Myocyte (in vitro differentiated cells): ENCODE measurements at regions not wholly inside any gene's neighbourhood (a gene's known extent, or its start where the extent isn't known, plus 50 kb on each side); places are given as distances from the start of the nearest gene placed in this dataset.

Experiments
- DNase-seq: peaks from one replicate; pipeline ENCODE4 v3.0.0-alpha.2; 2012; ENCODE audit warnings: low read depth

DNA sequence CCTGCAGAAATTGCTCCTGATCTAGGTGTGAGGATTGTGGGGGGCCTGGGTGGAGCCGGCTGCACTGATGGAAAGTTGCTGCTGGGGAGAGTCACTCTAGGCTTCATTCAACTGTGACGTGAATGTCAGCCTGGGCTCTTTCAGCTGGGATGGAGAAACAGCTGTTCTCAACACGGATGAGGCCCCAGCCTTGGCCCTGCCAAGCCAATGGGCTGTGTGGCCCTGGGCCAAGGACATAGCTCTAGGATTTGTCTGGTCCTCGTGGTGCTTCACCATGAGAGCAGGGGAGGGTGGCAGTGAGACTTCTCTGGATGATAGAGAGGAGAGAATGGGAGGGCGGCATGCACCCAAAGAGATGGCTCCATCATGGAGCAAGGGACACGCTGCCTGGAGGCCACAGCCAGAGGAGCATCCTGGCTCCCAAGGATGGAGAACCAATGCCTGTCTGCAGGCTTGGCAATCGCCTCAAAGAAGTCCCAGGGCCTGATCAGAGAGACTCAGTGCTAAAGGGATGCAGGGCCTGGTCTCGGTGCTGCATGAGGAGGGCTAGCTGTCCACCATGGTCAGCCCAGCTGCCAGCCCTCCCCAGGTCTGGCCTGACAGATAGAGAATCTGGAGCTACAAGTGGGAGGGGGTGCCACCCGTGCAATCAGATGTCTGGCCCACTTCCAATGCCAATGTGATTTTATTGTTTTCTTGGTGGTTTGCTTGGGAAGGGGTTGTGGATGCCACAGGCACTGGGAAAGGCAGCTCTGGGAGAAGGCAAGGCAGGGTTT, 141.0 kb downstream of the GADD45G start:
- DNase-seq: no peak

DNA sequence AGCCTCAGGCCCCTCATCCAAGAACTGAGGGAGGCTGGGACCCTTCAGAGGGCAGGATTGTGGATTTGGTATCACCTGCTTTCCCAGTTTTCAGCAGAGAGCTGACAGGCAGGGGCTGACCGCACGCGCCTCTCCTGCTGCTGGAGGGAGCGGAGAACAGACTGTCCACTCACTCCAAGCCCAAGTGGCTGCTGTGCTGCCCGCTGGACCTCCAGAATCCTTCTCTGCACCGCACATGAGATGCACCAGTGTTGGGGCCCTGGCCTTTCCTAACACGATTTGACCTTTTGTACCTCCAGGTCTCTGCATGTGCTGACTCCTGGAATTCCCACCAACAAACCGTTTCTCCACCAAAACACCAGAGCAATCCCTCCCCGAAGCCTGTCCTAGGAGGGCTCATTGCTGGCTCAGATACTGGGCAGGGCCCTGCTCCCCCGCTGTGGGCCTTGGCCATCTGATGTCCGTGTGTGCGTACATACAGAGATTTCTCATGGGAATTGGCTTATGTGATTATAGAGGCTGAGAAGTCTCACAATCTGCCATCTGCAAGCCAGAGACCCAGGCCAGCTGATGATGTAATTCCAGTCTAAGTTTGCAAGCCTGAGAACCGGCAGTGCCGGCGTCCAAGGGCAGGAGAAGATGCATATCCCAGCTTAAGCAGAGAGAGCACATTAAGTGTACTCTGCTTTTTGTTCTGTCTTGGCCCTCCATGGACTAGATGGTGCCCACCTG, 141.7 kb downstream of the GADD45G start:
- DNase-seq: no peak

DNA sequence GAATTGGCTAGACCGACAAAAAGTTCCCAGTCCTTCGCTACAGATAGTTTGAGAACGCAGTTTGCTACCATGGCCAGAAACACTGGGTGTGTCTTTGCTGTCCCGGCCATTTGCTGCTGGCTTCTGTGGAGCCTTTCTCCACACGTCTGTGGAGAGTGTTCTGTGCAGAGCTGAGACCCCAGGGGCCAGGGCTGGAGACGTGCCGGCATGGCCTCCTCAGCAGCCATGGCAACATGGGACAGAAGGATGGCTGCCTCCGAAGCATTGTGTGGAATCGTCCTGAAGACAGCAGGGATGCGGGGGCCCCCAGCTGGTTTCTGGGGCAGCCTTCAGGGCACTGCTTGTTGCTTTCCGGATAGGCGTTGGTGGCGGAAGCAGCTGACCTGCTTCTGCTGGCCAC, 142.8 kb downstream of the GADD45G start:
- no peak for DNase-seq

DNA sequence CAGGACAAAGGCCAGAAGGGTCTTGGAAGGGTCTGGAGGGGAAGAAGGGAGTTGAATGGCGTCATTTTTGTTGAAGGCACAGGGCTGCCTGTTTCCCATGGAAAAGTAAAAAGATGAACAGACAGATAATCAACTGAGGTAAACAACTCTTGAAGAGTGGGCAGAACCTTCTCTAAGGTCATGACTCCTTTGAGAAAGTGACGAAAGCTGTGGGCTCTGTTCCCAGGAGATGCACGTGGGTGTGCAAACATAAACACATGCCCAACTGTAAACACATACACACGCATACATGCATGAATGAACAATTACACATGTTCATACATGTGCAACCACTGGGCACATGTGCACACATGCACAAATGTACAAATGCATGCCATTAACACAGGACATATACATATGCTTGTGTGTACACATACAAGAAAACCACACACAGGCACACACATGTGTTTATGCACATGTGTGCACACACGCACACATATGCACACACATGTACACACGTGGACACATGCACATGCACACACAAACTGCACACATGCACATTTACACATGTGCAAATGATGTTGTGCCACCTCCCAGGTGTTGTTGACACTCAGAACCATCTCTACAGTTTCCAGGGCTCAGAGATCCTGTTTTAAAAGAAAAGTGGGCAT, 143.3 kb downstream of the GADD45G start:
- no peak for DNase-seq

DNA sequence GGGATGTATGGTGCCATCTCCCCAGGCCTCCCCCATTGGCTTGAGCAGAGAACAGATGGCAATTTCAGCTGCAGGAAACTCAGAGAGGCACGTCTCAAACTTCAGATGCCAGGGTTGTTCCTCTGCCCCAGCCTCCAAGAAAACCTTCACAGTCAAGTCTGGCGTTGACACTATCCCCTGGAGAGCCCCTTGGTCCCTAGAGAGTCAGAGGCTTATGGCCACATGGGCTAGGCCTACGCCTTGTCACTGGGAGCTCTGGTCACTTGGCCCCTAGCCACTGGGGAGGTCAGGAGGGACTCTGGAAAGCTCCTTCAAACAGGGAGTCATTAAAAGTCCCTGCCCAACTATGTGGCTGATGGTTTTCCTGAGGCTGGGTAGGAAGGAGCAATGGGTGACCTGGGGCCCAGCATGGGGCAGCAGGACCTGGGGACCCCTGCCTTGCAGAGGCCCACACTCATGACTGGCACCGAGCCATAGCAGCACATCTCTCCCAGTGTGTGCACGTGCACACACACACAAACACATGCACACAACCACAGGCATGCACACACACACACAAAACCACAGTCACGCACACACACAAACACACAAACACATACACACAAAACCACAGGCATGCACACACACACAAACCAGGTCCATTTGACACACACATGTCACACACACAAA, 144.2 kb downstream of the GADD45G start:
- no peak for DNase-seq

DNA sequence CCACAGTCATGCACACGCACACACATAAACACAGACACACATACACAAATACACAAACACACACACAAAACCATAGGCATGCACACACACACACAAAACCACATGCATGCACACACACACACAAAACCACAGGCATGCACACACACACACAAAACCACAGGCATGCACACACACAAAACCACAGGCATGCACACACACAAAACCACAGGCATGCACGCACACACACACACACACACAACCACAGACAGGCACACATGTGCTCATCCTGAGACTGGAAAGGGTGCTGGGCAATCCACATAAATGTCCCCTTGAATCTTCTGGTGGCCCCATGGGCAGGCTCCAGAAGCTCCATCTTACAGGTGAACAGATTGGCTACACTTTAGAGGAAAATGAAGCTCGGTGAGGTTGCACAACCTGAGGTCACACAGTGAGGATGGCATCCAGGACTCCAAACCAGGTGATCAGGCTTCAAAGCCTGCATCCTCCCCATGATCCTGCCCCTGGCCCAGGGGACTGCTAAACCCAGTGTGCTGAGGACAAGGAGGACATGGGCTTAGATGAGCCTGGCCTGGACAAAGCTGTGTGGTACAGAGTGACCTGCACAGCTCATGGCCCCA, 144.8 kb downstream of the GADD45G start:
- no peak for DNase-seq

DNA sequence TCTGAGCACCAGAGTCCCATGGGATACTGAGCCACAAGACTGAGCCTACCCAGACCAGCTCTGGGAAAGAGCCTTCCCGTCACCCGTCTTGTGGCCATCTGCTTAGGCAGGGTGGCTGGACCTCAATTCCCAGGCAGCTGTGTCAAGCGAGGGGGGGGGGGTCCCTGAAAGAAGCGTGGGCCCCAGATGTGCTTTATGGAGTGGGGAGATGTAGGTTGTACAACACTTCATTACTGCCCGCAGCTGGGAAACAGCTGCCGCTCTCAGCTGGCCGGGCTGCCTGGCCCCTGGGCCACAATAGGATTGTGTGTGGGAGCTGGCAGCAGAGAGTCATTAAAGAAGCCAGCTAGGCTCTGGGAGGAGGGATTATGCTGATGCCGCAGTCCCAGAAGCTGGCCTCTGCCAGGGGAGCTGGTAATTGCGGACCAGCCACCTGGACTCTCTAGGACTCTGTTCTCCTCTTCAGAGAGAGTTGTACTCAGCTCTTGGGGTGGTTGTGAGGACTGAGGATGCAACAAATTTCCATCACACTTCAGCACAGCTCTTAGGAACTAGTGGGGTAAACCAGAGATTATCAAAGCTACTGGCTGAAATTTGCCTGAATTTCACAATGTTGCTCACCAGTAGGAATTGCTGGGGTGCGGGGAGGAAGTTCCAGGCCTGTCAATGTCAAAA, 145.4 kb downstream of the GADD45G start:
- DNase-seq: peak; percentile 7

DNA sequence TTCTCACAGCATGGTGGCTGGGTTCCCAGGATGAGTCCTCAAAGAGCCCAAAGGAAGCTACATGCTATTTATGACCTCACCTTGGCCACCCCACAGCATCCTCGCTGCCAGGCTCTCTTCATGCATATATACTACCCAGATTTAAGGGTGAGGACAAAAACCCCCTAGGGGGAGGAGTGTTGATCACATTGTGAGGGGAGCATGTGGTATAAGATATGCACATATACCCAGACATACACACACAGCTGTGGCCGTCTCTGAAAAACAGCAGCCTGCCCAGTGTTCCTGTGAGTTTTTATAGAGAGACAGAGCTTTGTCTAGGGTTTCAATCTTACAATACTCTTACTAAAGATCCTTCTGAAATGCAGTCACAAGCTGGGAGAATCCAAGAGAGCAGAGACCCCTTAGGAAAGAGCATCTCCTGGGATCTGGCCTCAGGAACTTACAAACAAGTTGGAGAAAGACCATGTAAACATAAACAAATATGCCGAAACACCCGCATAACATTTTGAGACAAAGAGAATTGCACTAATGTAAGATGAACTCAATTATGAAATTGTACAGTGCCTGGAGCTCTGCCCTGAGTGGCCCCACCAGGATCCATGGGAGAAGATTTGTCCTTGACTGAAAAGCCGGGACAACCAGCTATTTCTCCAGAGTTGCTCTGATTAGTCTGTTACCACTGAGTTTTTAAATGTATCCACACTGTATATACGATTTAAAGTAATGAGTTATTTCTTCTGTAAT, 146.4 kb downstream of the GADD45G start:
- DNase-seq: no peak

DNA sequence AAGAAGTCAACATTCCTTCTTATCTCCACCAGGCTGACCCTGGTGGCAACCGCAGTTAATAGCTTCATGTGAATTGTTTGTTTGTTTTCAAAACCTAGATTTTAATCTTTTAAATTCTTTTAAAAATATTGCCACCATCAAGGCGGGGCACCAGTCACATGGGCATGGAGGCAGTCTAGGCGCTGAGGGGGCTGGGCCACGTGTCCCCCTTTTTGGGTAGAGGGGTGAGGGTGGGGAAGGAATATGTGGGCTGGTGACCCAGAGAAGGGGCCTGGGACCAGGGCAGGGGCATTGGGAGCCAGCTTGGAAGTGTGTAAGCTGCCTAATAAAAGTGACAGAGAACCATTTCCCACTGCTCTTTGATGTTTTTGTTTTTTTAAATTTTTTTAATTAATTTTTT, 147.3 kb downstream of the GADD45G start:
- no peak for DNase-seq

DNA sequence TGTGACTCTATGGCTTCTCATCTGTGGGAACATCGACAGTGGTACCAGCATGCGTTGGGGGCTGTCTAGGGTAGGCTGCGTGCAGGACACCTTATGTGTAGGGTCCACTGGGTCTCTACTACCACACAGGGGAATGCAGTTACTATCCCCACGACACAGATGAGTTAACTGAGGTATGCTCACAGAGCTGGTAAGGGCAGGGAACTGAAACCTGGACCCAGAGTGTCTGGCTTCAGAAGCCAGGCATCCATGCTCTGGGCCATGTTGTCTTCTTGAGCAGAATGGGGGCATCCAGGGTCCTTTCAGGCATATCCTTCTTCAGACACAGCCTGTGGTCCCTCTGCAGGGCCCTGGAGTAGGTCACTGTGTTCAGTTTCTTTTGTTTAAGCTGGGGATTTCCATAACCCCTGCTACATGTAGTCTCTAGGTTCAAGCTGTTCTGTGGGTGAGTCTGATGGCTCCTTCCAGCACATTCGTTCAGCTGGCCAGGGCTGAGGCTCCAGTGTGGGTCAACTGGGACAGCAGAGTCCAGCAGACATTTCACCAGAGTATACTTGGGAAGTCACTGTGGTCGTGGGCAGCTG, 148.8 kb downstream of the GADD45G start:
- DNase-seq: no peak

DNA sequence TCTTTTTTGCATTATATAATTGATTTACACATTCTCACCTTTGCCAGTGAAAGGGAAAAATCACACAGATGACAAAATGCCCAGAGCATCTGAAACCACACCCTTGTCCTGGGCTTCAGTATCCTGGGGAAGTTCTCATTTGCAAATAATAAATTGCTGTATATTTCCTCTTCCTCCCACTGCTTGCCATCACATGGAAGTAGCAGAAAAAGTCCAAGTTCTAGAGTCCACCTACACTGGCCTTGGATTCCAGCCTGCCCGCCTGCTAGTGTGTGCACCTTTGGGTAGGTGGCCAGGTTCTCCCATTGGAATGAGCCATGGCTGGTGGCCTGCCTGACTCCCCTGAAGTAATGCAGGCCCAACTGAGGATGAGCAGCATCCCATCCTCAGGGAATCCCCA, 149.4 kb downstream of the GADD45G start:
- DNase-seq: no peak

DNA sequence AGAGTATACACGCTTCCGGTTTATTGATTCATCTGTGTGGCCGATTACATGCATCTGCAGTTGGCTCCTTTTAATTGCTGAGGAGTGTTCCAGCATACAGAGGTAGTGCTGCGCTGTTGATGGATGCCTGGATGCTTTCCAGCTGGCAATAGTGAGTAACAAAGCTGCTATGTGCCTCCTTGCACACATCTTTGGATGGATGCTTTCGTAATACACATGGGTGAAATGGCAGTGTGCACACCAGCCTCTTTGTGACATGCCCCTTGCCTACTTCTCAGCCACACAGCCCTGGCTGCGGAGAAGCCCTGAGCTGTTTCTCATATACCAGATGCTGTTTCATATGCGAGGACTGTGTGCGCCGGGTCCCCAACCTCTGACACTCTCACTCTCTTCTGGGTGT, 151.0 kb downstream of the GADD45G start:
- no peak for DNase-seq

DNA sequence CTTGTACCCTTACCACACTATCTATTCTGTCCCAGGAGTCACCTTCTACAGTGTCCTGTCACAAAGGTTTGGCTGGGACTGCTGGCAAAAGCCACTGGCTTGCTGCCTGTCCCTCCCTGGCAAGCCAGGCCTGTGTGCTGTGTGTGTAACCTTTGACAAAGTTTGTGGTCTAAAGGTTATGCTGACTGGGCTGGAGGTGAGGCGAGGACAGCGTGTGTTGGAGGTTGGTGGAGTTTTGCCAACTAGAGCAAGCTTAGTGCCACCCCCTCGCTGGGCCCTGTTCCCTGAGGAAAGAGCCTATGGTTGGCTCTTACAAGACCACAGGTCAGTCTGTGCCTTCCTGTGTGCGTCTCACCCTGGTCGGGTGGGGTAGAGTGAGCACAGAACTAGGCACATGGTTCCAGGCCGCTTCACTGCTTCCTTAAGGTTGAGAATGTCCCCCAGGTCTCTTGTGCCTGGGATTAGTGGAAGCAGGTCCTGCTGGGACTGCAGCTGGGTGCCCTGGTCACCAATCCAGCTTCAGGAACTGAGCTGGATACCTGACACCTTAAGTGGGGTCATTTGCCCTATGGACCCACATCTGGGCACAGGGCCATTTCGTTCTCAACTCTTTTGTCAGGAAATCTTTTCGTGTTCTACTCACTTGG, 152.2 kb downstream of the GADD45G start:
- no peak for DNase-seq

DNA sequence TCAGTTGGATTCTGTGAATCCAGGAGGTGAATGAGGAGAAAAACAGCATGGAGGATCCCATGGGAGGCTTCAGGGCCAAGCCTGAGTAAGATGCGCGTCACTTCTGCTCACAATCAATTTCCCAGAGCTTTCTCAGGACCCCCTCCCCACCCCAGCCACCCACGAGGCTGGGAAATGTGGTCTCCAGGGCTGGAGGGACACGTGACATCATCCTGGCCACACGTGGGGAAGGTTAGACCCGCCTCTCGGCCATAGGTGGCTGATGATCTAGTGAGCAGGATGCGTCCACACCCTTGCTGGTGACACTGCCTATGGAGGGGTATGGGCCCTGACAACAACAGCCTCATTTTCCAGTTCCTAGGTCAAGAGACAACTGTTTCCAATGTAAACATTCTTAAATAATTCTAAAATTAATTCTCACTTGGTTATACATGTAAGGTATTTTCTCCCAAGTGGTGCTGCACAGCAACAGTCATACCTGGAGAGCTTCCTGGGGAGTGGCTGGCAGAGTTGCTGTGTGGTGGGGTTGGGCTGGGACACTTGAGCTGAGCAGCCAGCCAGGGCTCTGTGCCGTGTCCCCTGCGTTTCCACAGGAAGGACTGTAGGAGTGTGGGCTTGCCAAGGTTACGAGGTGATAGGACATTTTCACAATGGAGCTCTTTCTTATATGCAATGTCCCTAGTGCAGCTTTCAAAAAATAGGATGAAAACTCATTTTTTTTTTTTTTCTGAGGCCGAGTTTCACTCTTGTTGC, 153.1 kb downstream of the GADD45G start:
- no peak for DNase-seq

DNA sequence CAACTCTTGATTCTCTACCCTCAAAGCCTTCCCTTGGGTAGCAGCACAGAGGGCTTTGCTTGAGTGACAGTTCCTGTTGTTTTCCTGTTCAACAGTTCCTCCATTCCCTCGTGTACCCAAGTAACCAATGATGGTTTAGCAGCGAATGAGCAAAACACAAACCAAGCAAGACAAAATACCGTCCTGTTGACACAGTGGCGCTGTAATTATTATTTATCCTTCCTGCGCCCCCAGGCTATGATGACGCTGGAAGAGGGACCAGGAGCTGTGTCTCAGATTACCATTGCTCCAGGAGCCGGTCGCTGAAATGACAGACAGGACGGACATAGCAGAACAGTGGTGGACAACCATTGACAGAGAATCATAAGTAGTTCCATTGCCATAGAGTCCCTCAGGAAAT, 154.8 kb downstream of the GADD45G start:
- DNase-seq: no peak

DNA sequence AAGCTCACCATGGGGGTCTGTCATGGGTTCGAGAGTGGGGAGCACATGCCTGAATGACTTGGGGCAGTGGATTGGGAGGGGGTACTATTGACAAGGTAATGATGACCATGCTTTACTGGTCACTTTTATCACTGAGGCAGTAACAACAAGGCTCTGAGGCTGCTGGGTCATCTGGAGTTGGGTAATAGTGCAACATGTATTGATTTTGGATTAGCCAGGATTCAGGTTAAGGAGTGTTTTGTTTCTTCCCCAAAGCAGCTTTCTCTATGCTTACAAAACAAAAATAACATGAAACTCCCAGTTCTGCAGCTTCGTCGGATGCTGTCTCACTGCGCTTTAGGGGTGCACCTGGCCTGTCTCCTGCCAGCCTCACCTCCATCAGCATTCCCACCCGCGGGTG, 155.3 kb downstream of the GADD45G start:
- DNase-seq: no peak

DNA sequence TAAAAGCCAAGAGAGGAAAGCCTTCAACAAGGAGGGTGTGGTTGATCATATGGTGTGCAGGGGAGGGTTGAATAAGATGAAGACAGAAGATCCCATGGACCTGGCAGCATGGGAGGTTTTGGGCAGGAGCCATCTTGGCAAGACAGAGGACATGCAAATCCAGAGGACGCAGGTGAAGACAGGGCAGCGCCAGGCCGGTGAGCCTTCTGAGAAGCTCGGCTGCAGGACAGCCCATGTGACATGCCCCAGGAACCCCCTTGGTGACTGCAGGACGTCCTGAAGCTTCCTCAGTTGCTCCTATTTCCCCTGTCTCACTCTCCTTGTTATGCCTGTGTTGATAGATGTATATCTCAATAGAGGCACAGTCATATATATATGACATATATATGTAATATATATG, 159.4 kb downstream of the GADD45G start:
- no peak for DNase-seq

DNA sequence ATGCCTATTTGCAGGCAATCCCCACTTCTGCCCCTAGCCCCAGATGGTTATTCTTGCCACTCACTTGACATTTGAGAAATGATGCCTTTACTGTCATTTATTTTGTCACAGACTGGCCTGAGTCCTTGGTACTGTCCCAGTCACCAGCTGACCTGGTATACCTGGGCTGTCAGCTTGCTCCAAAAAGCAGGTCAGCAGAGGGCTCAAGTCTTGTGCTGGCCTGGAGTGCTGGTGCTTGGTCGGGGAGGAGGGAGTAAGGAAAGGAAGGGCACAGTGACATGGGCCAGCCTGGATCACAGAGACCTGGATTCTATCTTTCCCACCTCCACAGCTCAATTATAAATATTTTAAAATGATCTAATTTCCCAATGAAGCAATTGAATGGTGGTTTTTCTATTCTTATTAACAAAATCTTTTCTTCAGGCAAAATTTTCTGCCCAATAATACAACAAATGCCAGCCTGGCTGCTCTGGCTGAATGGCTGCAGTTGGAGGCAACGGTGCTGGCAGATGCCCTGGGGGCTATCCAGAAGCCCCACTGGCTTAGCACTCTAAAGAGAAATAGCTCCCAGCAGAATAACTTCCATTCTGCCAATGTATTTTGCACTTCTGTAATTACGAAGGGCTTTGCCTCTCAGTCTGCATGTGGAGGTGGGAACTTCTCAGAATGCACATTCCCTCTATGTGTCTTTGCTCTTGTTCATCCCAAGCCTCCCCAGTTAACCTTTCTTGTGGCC, 160.6 kb downstream of the GADD45G start:
- no peak for DNase-seq
